Spleen (tissue), 11 donors: ENCODE measurements at regions not wholly inside any gene's neighbourhood (a gene's known extent, or its start where the extent isn't known, plus 50 kb on each side); places are given as distances from the start of the nearest gene placed in this dataset.

Experiments used
- DNase-seq: peaks from one replicate; pipeline ENCODE4 v3.0.0-alpha.2; 2020
- H3K27ac ChIP-seq, 8 donors: fragments of 200-600 bp; sonication (generic) in 7 of 8; 1 replicate in 4 of 8; 2 replicates in 4 of 8; pipeline versions ENCODE4 v1.5.0 to v1.8.0; 2016 to 2021; ENCODE audit warnings: inconsistent platforms in 4 of 8, mild to moderate bottlenecking in 4 of 8, moderate library complexity in 1 of 8
- H3K27me3 ChIP-seq, 7 donors: fragments of 200-600 bp; sonication (generic) in 6 of 7; replicated peaks in 1 of 7; 1 replicate in 4 of 7; 2 replicates in 3 of 7; pipeline versions ENCODE4 v1.5.0 to v1.8.0; 2016 to 2021; ENCODE audit warnings: inconsistent platforms in 3 of 7, mild to moderate bottlenecking in 1 of 7
- H3K36me3 ChIP-seq, 6 donors: fragments of 200-600 bp; sonication (generic) in 5 of 6; 1 replicate in 4 of 6; 2 replicates in 2 of 6; pipeline versions ENCODE4 v1.5.0 to v1.8.0; 2016 to 2021; ENCODE audit warnings: inconsistent platforms in 2 of 6
- H3K4me1 ChIP-seq, 6 donors: fragments of 200-600 bp; sonication (generic) in 5 of 6; 1 replicate in 3 of 6; 2 replicates in 3 of 6; pipeline versions ENCODE4 v1.5.0 to v1.8.0; 2016 to 2021; ENCODE audit warnings: inconsistent platforms in 3 of 6
- H3K4me3 ChIP-seq, 8 donors: fragments of 200-600 bp; sonication (generic) in 7 of 8; 1 replicate in 4 of 8; 2 replicates in 4 of 8; pipeline versions ENCODE4 v1.5.0 to v1.8.0; 2016 to 2021; ENCODE audit warnings: inconsistent platforms in 4 of 8, mild to moderate bottlenecking in 4 of 8, moderate library complexity in 2 of 8
- H3K9me3 ChIP-seq, 8 donors: fragments of 200-600 bp; sonication (generic) in 7 of 8; 1 replicate in 4 of 8; 2 replicates in 4 of 8; pipeline versions ENCODE4 v1.5.0 to v1.8.0; 2016 to 2021; ENCODE audit warnings: inconsistent platforms in 4 of 8
- CTCF ChIP-seq, 11 experiments: fragments of 200-600 bp in 7 of 11; fragments of 450-650 bp in 4 of 11; sonication (generic) in 4 of 11; IDR thresholded peaks in 8 of 11; conservative IDR thresholded peaks in 3 of 11; 1 replicate in 7 of 11; 2 replicates in 4 of 11; pipeline versions ENCODE4 v1.4.0 to v1.8.0; 2016 to 2021; ENCODE audit warnings: antibody characterized with exemption in 11 of 11, inconsistent platforms in 4 of 11, mild to moderate bottlenecking in 1 of 11
- POLR2A ChIP-seq, 3 donors: fragments of 450-650 bp; IDR thresholded peaks; one replicate each; pipeline ENCODE4 v1.5.1; 2017; ENCODE audit warnings: antibody characterized with exemption in 3 of 3, mild to moderate bottlenecking in 1 of 3
- POLR2AphosphoS5 ChIP-seq, 3 donors: sonication (generic); formaldehyde crosslinking; IDR thresholded peaks; one replicate each; pipeline ENCODE4 v1.5.1; 2017; ENCODE audit warnings: antibody characterized with exemption in 3 of 3
- WGBS, 5 donors: extraction: QIAGEN DNeasy Blood & Tissue Kit in 3 of 5; methylation state at CpG; one replicate each; pipeline versions ENCODE4 v1.1.5 to v1.1.7; 2013 to 2018; 5-methylcytosine and 5-hydroxymethylcytosine counted together
- intact Hi-C: fragments of 100-400 bp; cut with DNase I; formaldehyde crosslinking; loops from one replicate; pipeline ENCODE4 v1.15.0; 2023; ENCODE audit warnings: low total_unique reads
- donor health status: healthy with polysubstance abuse.
- donor health status: DM: no; HTN: no; CAD: no; lungs with moderate emphysema.
- donor health status: DM: no; HTN: no; CAD: no.
- donor health status: Bipolar disorder and iron deficiency.
- donor health status: healthy.
- donor health status: DM: no; HTN: no; CAD: no.
- donor health status: DM: yes; HTN: yes; CAD: no.

DNA sequence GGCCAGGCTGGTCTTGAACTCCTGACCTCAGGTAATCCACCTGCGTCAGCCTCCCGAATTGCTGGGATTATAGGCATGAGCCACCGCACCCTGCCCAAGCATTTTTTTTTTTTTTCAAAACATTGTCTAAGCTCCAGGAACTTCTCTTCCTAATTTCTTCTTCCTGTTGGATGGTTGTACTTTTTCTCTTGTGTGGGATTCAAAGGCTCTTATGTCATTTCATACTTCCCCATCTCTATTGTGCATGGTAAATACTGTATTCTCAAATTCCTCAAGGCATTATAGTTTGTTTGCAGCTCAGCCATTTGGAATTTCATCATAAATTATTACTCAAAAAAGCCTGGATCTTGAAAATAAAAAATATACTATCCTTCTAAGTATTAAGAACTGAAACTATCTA lies 199.1 kb upstream of the GADL1 start:
- 91 to 96% (median 94%) methylated on average over 3 of the region's 3 CpGs for WGBS, 5 donors
- no peak for TF ChIP-seq POLR2A (IDR thresholded peaks at IDR 0.05)
- TF ChIP-seq CTCF (IDR thresholded peaks at IDR 0.05 in 8 of 11, conservative IDR thresholded peaks at IDR 0.05 in 3 of 11) = no peak
- TF ChIP-seq POLR2AphosphoS5 (IDR thresholded peaks at IDR 0.05) = no peak

DNA sequence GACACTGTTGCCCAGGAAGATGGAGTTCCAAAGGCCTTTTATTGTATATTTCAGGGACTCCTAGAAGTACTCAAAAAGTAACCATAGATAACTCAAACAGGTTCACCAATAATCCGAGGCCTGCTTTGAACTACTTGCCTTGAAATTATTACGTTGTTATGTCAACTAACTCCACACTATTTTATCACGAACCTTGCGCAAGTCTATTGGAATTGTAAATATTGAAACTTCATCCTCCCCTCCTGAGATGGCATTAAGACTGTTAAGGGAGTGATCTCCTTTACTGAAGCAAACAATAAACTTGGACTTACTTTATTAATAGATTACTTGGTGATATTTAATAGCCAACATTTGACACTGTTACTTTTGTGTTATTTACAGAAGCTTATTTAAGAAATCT lies 199.6 kb upstream of the GADL1 start:
- Histone ChIP-seq H3K9me3 (no peaks in the 10 kb centered on the region), H3K27ac (no peak overlapping the region), H3K36me3 (no peaks in the 10 kb centered on the region), H3K4me1 (peaks cover 0 to 8% (median 0%) of the 10 kb centered on the region in 6 donors), H3K4me3 (no peak overlapping the region), H3K27me3 (no peaks in the 10 kb centered on the region)
- intact Hi-C loops = no loop called here
- 89 to 96% (median 95%) methylated on average over 4 of the region's 4 CpGs for WGBS, 5 donors
- DNase-seq = no peak
- TF ChIP-seq POLR2A (IDR thresholded peaks at IDR 0.05) (no peak), POLR2AphosphoS5 (IDR thresholded peaks at IDR 0.05) (no peak), CTCF (IDR thresholded peaks at IDR 0.05 in 8 of 11, conservative IDR thresholded peaks at IDR 0.05 in 3 of 11) (no peak)

More for the DNA sequence above, 199.1 kb upstream of the GADL1 start:
- intact Hi-C loops = no loop called here
- H3K27ac ChIP-seq = no peak overlapping the region
- no peaks in the 10 kb centered on the region for H3K36me3 ChIP-seq
- no peaks in the 10 kb centered on the region for H3K9me3 ChIP-seq
- peaks cover 0 to 8% (median 0%) of the 10 kb centered on the region in 6 donors for H3K4me1 ChIP-seq
- H3K27me3 ChIP-seq = no peaks in the 10 kb centered on the region
- DNase-seq = no peak
- H3K4me3 ChIP-seq = no peak overlapping the region

- H3K27ac ChIP-seq = no peak overlapping the region
- TF ChIP-seq CTCF (IDR thresholded peaks at IDR 0.05 in 8 of 11, conservative IDR thresholded peaks at IDR 0.05 in 3 of 11) = no peak
- TF ChIP-seq POLR2AphosphoS5 (IDR thresholded peaks at IDR 0.05) = no peak
- TF ChIP-seq POLR2A (IDR thresholded peaks at IDR 0.05) = no peak
- H3K27me3 ChIP-seq = no peaks in the 10 kb centered on the region
- no peak overlapping the region for H3K4me3 ChIP-seq
- no peaks in the 10 kb centered on the region for H3K36me3 ChIP-seq
- no peaks in the 10 kb centered on the region for H3K9me3 ChIP-seq
- H3K4me1 ChIP-seq = peaks cover 0 to 8% (median 0%) of the 10 kb centered on the region in 6 donors
- DNase-seq = no peak
- WGBS, 5 donors = 85 to 96% (median 88%) methylated on average over 3 of the region's 3 CpGs
- intact Hi-C loops = no loop called here
Observed at GRCh38 chr3:31095255-31095654, 200.8 kb upstream of the GADL1 start.

DNA sequence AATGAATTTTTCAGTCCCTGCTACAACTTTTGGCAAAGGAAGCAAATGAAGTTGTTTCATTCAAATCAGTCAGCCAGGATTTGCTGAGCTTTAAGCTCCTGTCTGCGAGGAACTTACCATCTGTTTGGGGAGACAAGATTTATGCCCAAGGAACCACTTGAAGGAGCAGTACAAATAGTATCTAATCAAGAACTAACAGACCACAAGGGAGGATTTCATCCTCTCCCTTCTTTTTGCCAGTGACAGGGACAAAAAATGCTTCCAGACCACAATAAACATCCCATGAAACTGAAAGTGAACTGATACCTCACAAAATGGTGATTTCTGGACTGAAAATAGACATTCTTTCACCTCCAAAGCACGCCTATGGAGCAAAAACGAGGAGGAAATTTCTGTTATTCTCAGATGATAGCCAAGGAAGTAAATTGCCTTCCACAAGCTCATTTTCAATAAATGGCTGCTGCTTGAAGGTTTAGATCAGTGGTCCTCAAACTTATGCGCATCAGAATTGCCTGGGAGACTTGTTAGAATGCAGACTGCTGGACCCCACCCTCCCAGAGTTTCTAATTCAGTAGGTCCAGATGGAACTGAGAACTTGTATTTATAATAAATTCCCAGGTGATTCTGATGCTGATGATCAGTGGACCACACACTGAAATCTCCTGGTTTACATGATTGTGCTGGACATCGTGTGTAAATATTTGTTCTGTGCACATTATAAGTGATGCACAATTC lies 202.4 kb upstream of the GADL1 start:
- no peaks in the 10 kb centered on the region for H3K9me3 ChIP-seq
- no peaks in the 10 kb centered on the region for H3K27me3 ChIP-seq
- 57 to 64% (median 59%) methylated on average over 5 of the region's 5 CpGs for WGBS, 5 donors
- no peaks in the 10 kb centered on the region for H3K36me3 ChIP-seq
- intact Hi-C loops = no loop called here
- DNase-seq = no peak
- H3K4me1 ChIP-seq = peaks cover 0 to 8% (median 0%) of the 10 kb centered on the region in 6 donors
- no peak overlapping the region for H3K4me3 ChIP-seq
- peak overlapping the region in 1 of 8 donors; percentile 15 for H3K27ac ChIP-seq
- no peak for TF ChIP-seq CTCF (IDR thresholded peaks at IDR 0.05 in 8 of 11, conservative IDR thresholded peaks at IDR 0.05 in 3 of 11)
- TF ChIP-seq POLR2AphosphoS5 (IDR thresholded peaks at IDR 0.05) = no peak
- TF ChIP-seq POLR2A (IDR thresholded peaks at IDR 0.05) = no peak
